ENCODE measurements at regions not wholly inside any gene's neighbourhood (a gene's known extent, or its start where the extent isn't known, plus 50 kb on each side); places are given as distances from the start of the nearest gene placed in this dataset.

GRCh38 chr10:69729326-69730048, 72.2 kb upstream of the COL13A1 start:
- H3K4me2 ChIP-seq (replicated peaks; ENCODE audit: low read depth, low read length, poor library complexity, severe bottlenecking) = no peak overlapping the region
- no peak overlapping the region for H3K4me3 ChIP-seq (ENCODE audit: control extremely low read depth in 1 of 5, extremely low read depth in 1 of 5, insufficient read depth in 1 of 5, low read depth in 2 of 5, low read length in 4 of 5)
- peaks cover 0 to 4% (median 0%) of the 10 kb centered on the region in 3 donors for H3K9me3 ChIP-seq (ENCODE audit: control extremely low read depth in 1 of 3, control insufficient read depth in 2 of 3, insufficient read depth in 1 of 3, low read length in 2 of 3)
- TF ChIP-seq EZH2 (IDR thresholded peaks at IDR 0.05; ENCODE audit: borderline replicate concordance, insufficient read depth, low read depth, low read length, poor library complexity, severe bottlenecking) = no peak
- no peak for TF ChIP-seq CTCF (IDR thresholded peaks at IDR 0.05)
- POLR2A ChIA-PET = no interaction called here
- H3K79me2 ChIP-seq (ENCODE audit: control insufficient read depth, insufficient read depth, low read length) = no peaks in the 10 kb centered on the region
- CTCF ChIA-PET = no interaction called here
- no peaks in the 10 kb centered on the region for H4K20me1 ChIP-seq (ENCODE audit: control insufficient read depth, insufficient read depth, low read length, poor library complexity, severe bottlenecking)
- H3K9ac ChIP-seq (ENCODE audit: low read length) = no peak overlapping the region
- H3K36me3 ChIP-seq (replicated peaks in 1 of 2; ENCODE audit: control extremely low read depth in 1 of 2, control insufficient read depth in 1 of 2, extremely low read depth in 1 of 2, insufficient read depth in 2 of 2, low read length in 1 of 2) = no peaks in the 10 kb centered on the region
- Mint-ChIP-seq H3K27ac (no peak overlapping the region), H3K4me3 (no peak overlapping the region), H3K9me3 (ENCODE audit: insufficient read depth) (no peaks in the 10 kb centered on the region), H3K4me1 (no peaks in the 10 kb centered on the region), H3K27me3 (peaks cover 9% of the 10 kb centered on the region)
- WGBS (ENCODE audit: insufficient coverage) = 90% methylated on average over 12 of the region's 12 CpGs
- ATAC-seq (ENCODE audit: low read depth) (no peak), DNase-seq (no peak)
- no peaks in the 10 kb centered on the region for H3K4me1 ChIP-seq (ENCODE audit: control insufficient read depth in 2 of 2, insufficient read depth in 2 of 2, low read length in 2 of 2)
- no peak overlapping the region for H3K27ac ChIP-seq (ENCODE audit: low read length in 2 of 2)
- intact Hi-C loops (cut with micrococcal nuclease) = no loop called here
- no peak overlapping the region for H2AFZ ChIP-seq (ENCODE audit: insufficient read depth, low read depth, low read length, poor library complexity, severe bottlenecking)
- H3K27me3 ChIP-seq (replicated peaks in 1 of 4; ENCODE audit: control extremely low read depth in 1 of 4, control insufficient read depth in 3 of 4, insufficient read depth in 4 of 4, low read length in 3 of 4) = peaks cover 0 to 3% (median 0%) of the 10 kb centered on the region in 4 experiments

- no peak overlapping the region for H3K4me3 ChIP-seq (ENCODE audit: control extremely low read depth in 1 of 5, extremely low read depth in 1 of 5, insufficient read depth in 1 of 5, low read depth in 2 of 5, low read length in 4 of 5)
- Mint-ChIP-seq H3K9me3 (ENCODE audit: insufficient read depth) (no peaks in the 10 kb centered on the region), H3K27me3 (peaks cover 9% of the 10 kb centered on the region), H3K4me3 (no peak overlapping the region), H3K27ac (no peak overlapping the region), H3K4me1 (no peaks in the 10 kb centered on the region)
- no peak overlapping the region for H3K27ac ChIP-seq (ENCODE audit: low read length in 2 of 2)
- H2AFZ ChIP-seq (ENCODE audit: insufficient read depth, low read depth, low read length, poor library complexity, severe bottlenecking) = no peak overlapping the region
- no peak overlapping the region for H3K4me2 ChIP-seq (replicated peaks; ENCODE audit: low read depth, low read length, poor library complexity, severe bottlenecking)
- H3K9ac ChIP-seq (ENCODE audit: low read length) = no peak overlapping the region
- peaks cover 0 to 4% (median 0%) of the 10 kb centered on the region in 3 donors for H3K9me3 ChIP-seq (ENCODE audit: control extremely low read depth in 1 of 3, control insufficient read depth in 2 of 3, insufficient read depth in 1 of 3, low read length in 2 of 3)
- no peaks in the 10 kb centered on the region for H3K4me1 ChIP-seq (ENCODE audit: control insufficient read depth in 2 of 2, insufficient read depth in 2 of 2, low read length in 2 of 2)
- H3K36me3 ChIP-seq (replicated peaks in 1 of 2; ENCODE audit: control extremely low read depth in 1 of 2, control insufficient read depth in 1 of 2, extremely low read depth in 1 of 2, insufficient read depth in 2 of 2, low read length in 1 of 2) = no peaks in the 10 kb centered on the region
- no peaks in the 10 kb centered on the region for H4K20me1 ChIP-seq (ENCODE audit: control insufficient read depth, insufficient read depth, low read length, poor library complexity, severe bottlenecking)
- H3K79me2 ChIP-seq (ENCODE audit: control insufficient read depth, insufficient read depth, low read length) = no peaks in the 10 kb centered on the region
- DNase-seq (no peak), ATAC-seq (ENCODE audit: low read depth) (no peak)
- ChIA-PET CTCF (no interaction called here), POLR2A (no interaction called here)
- no peak for TF ChIP-seq CTCF (IDR thresholded peaks at IDR 0.05)
- no peak for TF ChIP-seq EZH2 (IDR thresholded peaks at IDR 0.05; ENCODE audit: borderline replicate concordance, insufficient read depth, low read depth, low read length, poor library complexity, severe bottlenecking)
- intact Hi-C loops (cut with micrococcal nuclease) = no loop called here
- WGBS (ENCODE audit: insufficient coverage) = 86% methylated on average over 15 of the region's 16 CpGs
- H3K27me3 ChIP-seq (replicated peaks in 1 of 4; ENCODE audit: control extremely low read depth in 1 of 4, control insufficient read depth in 3 of 4, insufficient read depth in 4 of 4, low read length in 3 of 4) = peaks cover 0 to under 1% (median 0%) of the 10 kb centered on the region in 4 experiments
These were observed 71.2 kb upstream of the COL13A1 start for GRCh38 chr10:69730251-69731156.
